GM12878 (cell line): ENCODE measurements at regions not wholly inside any gene's neighbourhood (a gene's known extent, or its start where the extent isn't known, plus 50 kb on each side); places are given as distances from the start of the nearest gene placed in this dataset.

Experiments used
- ATAC-seq: fragments of 200-7000 bp; cut with Tn5 transposase; 3 replicates; pipeline ENCODE4 v1.9.1; 2020; ENCODE audit warnings: mild to moderate bottlenecking, moderate library complexity
- BruUV-seq: library from RNA; stranded (reverse); fragments of 400-500 nt; replicated peaks from 2 replicates; lab custom pipeline; 2021; lab: Mats Ljungman, UMichigan
- CTCF ChIA-PET: fragments of 300-600 bp; sonication (Branson Sonifier 250); formaldehyde crosslinking; extraction: SDS; loops from one replicate; lab custom pipeline; 2021; ENCODE audit warnings: inconsistent platforms; lab: Yijun Ruan, JAX
- POLR2A ChIA-PET: fragments of 350-600 bp; formaldehyde crosslinking; extraction: SDS; loops from one replicate; lab custom pipeline; 2021; ENCODE audit warnings: inconsistent platforms; lab: Charles Lee
- RAD21 ChIA-PET: fragments of 300-600 bp; sonication (Branson Sonifier 250); formaldehyde crosslinking; loops from one replicate; lab custom pipeline; 2023; ENCODE audit warnings: antibody characterized with exemption; ENCODE audit not compliant: unreplicated experiment; lab: Charles Lee
- SMC1A ChIA-PET: fragments of 300-600 bp; sonication (Branson Sonifier 250); formaldehyde crosslinking; loops from one replicate; lab custom pipeline; 2023; ENCODE audit not compliant: unreplicated experiment, uncharacterized antibody; lab: Charles Lee
- DNase-seq: peaks from one replicate; pipeline ENCODE4 v3.0.0-alpha.2; 2011; ENCODE audit warnings: low read depth, low spot score
- FAIRE-seq: peaks from 3 replicates; lab custom pipeline; 2011; peaks lifted over from hg19 to GRCh38; lab: Jason Lieb, UNC
- H2AFZ ChIP-seq: 2 replicates; pipeline ENCODE4 v1.6.0; 2011; ENCODE audit warnings: low read depth, low read length, control low read depth; ENCODE audit not compliant: control insufficient read depth
- H3K27ac ChIP-seq: 2 replicates; pipeline ENCODE4 v1.5.1; 2011; ENCODE audit warnings: control low read depth; ENCODE audit not compliant: control insufficient read depth, insufficient read depth
- H3K27me3 ChIP-seq, 2 experiments: replicated peaks in 1 of 2; 2 replicates each; pipeline versions ENCODE4 v1.6.0 to v1.6.1; 2011; ENCODE audit warnings: low read length in 1 of 2; ENCODE audit not compliant: control insufficient read depth in 2 of 2, insufficient read depth in 2 of 2
- H3K36me3 ChIP-seq, 2 experiments: 2 replicates each; pipeline ENCODE4 v1.5.1; 2011; ENCODE audit warnings: low read length in 1 of 2; ENCODE audit not compliant: control insufficient read depth in 2 of 2, insufficient read depth in 2 of 2
- H3K4me1 ChIP-seq: 2 replicates; pipeline ENCODE4 v1.6.1; 2011; ENCODE audit warnings: mild to moderate bottlenecking, low read length, moderate library complexity, mixed read lengths; ENCODE audit not compliant: control insufficient read depth, insufficient read depth
- H3K4me2 ChIP-seq: 2 replicates; pipeline ENCODE4 v1.6.0; 2011; ENCODE audit warnings: control low read depth; ENCODE audit not compliant: control insufficient read depth, insufficient read depth
- H3K4me3 ChIP-seq: fragments of 200-600 bp; sonication (generic); 2 replicates; pipeline ENCODE4 v1.5.1; 2016
- H3K79me2 ChIP-seq: 2 replicates; pipeline ENCODE4 v1.6.0; 2011; ENCODE audit warnings: low read length; ENCODE audit not compliant: control insufficient read depth, insufficient read depth
- H3K9ac ChIP-seq: 2 replicates; pipeline ENCODE4 v1.8.0; 2011; ENCODE audit warnings: low read length, control low read depth, mixed read lengths; ENCODE audit not compliant: control insufficient read depth, insufficient read depth
- H3K9me3 ChIP-seq: replicated peaks from 3 replicates; pipeline ENCODE4 v1.5.1; 2011; ENCODE audit warnings: mild to moderate bottlenecking, low read length; ENCODE audit not compliant: control insufficient read depth, insufficient read depth
- H4K20me1 ChIP-seq: 2 replicates; pipeline ENCODE4 v1.6.0; 2011; ENCODE audit not compliant: control insufficient read depth, insufficient read depth
- ATF7 ChIP-seq: fragments of 450-650 bp; IDR thresholded peaks from 2 replicates; pipeline ENCODE4 v1.6.1; 2016; ENCODE audit warnings: low read depth, mild to moderate bottlenecking
- BACH1 ChIP-seq: fragments of 450-650 bp; IDR thresholded peaks from 2 replicates; pipeline ENCODE4 v1.6.1; 2017; ENCODE audit warnings: mild to moderate bottlenecking, borderline replicate concordance
- BCL11A ChIP-seq: IDR thresholded peaks from 2 replicates; pipeline ENCODE4 v1.6.1; 2011; ENCODE audit warnings: low read depth, low read length
- CREM ChIP-seq: IDR thresholded peaks from 2 replicates; pipeline ENCODE4 v1.6.1; 2014; ENCODE audit warnings: antibody characterized with exemption, low read depth
- DPF2 ChIP-seq: fragments of 450-650 bp; IDR thresholded peaks from 2 replicates; pipeline ENCODE4 v1.6.1; 2017; ENCODE audit warnings: mild to moderate bottlenecking
- ELK1 ChIP-seq: IDR thresholded peaks from 2 replicates; pipeline ENCODE4 v1.6.1; 2012; ENCODE audit warnings: low read depth, low read length, improper control_type of control experiment
- EP300 ChIP-seq, 2 experiments: fragments of 150-350 bp in 1 of 2; IDR thresholded peaks; 2 replicates each; pipeline ENCODE4 v1.6.1; 2011 to 2012; ENCODE audit warnings: low read depth in 2 of 2, low read length in 2 of 2, borderline replicate concordance in 1 of 2, improper control_type of control experiment in 1 of 2, inconsistent platforms in 1 of 2; ENCODE audit not compliant: control insufficient read depth in 1 of 2
- HDAC6 ChIP-seq: fragments of 200-600 bp; sonication (generic); IDR thresholded peaks from one replicate; pipeline ENCODE4 v1.8.0; 2017; ENCODE audit warnings: antibody characterized with exemption; ENCODE audit not compliant: unreplicated experiment
- IRF4 ChIP-seq: IDR thresholded peaks from 2 replicates; pipeline ENCODE4 v1.6.1; 2011; ENCODE audit warnings: low read depth, low read length
- JUNB ChIP-seq: IDR thresholded peaks from 2 replicates; pipeline ENCODE4 v1.6.1; 2016; ENCODE audit warnings: antibody characterized with exemption, mild to moderate bottlenecking
- JUND ChIP-seq: IDR thresholded peaks from 2 replicates; pipeline ENCODE4 v1.6.1; 2012; ENCODE audit warnings: low read depth, mild to moderate bottlenecking, low read length, improper control_type of control experiment, moderate library complexity
- MEF2B ChIP-seq: fragments of 450-650 bp; IDR thresholded peaks from 2 replicates; pipeline ENCODE4 v1.6.1; 2018; ENCODE audit warnings: mild to moderate bottlenecking, moderate library complexity; ENCODE audit not compliant: partially characterized antibody, poor library complexity, severe bottlenecking
- MTA2 ChIP-seq: fragments of 450-650 bp; IDR thresholded peaks from 2 replicates; pipeline ENCODE4 v1.6.1; 2016; ENCODE audit warnings: low read depth, mild to moderate bottlenecking, moderate library complexity
- MXI1 ChIP-seq: fragments of 150-350 bp; IDR thresholded peaks from 2 replicates; pipeline ENCODE4 v1.6.1; 2011; ENCODE audit warnings: low read depth, mild to moderate bottlenecking, inconsistent platforms, low read length, improper control_type of control experiment
- PKNOX1 ChIP-seq: fragments of 450-650 bp; IDR thresholded peaks from 2 replicates; pipeline ENCODE4 v1.6.1; 2016; ENCODE audit warnings: mild to moderate bottlenecking
- POU2F2 ChIP-seq: IDR thresholded peaks from 3 replicates; pipeline ENCODE4 v1.6.1; 2011; ENCODE audit warnings: low read depth, mild to moderate bottlenecking, low read length, borderline replicate concordance
- RUNX3 ChIP-seq: IDR thresholded peaks from 2 replicates; pipeline ENCODE4 v1.6.1; 2012; ENCODE audit warnings: low read length, inconsistent platforms
- SMARCA5 ChIP-seq: fragments of 450-650 bp; IDR thresholded peaks from 2 replicates; pipeline ENCODE4 v1.6.1; 2017; ENCODE audit warnings: mild to moderate bottlenecking
- SREBF1 ChIP-seq: IDR thresholded peaks from 2 replicates; pipeline ENCODE4 v1.6.1; 2012; ENCODE audit warnings: mild to moderate bottlenecking, low read length
- ZNF217 ChIP-seq: fragments of 450-650 bp; IDR thresholded peaks from 2 replicates; pipeline ENCODE4 v1.6.1; 2017; ENCODE audit warnings: antibody characterized with exemption, mild to moderate bottlenecking
- in situ Hi-C: fragments of 300-500 bp; cut with MboI; formaldehyde crosslinking; loops from 9 replicates; pipeline ENCODE4 v1.14.3; 2018; ENCODE audit warnings: mixed read lengths
- intact Hi-C: fragments of 100-400 bp; cut with micrococcal nuclease; formaldehyde crosslinking; loops from one replicate; pipeline ENCODE4 v1.14.2; 2022; ENCODE audit not compliant: unreplicated experiment

GRCh38 chr13:77389625-77390000, 62.7 kb upstream of the MYCBP2 start:
- Histone ChIP-seq H3K79me2 (no peaks in the 10 kb centered on the region), H3K27ac (no peak overlapping the region), H3K4me3 (no peak overlapping the region), H3K9me3 (no peaks in the 10 kb centered on the region; the same call in 2 of the 3 replicates), H3K4me2 (no peak overlapping the region), H2AFZ (no peak overlapping the region), H3K9ac (no peak overlapping the region), H4K20me1 (no peaks in the 10 kb centered on the region), H3K4me1 (peaks cover 9% of the 10 kb centered on the region; the same call in 1 of the 2 replicates), H3K27me3 (no peaks in the 10 kb centered on the region), H3K36me3 (no peaks in the 10 kb centered on the region)
- SMC1A ChIA-PET: interaction anchor here (0.9 to 4.6 kb wide), 19 partner anchors 8 to 88 kb away, joined by 3 to 38 read pairs (median 6); partner anchors contain the start of gene MYCBP2
- BruUV-seq: no TSS peak
- CTCF ChIA-PET: interaction anchor here (0.9 to 4.6 kb wide), 7 partner anchors 9 to 269 kb away, joined by 3 to 15 read pairs (median 3); no protein-coding TSS in a partner anchor
- FAIRE-seq: no peak
- peak; percentile 89 for ATAC-seq
- POLR2A ChIA-PET: interaction anchor here (1.1 to 2.9 kb wide), 4 partner anchors 8 to 64 kb away, joined by 3 to 8 read pairs (median 5); no protein-coding TSS in a partner anchor
- TF ChIP-seq PKNOX1 (peak; percentile 71; the same call in 1 of the 2 replicates), MXI1 (no peak; the same call in 1 of the 2 replicates), BACH1 (peak; percentile 36; the same call in 1 of the 2 replicates), DPF2 (peak; percentile 69), EP300 (IDR thresholded peaks at IDR 0.05; ENCODE audit: borderline replicate concordance in 1 of 2, control insufficient read depth in 1 of 2, low read depth in 2 of 2, low read length in 2 of 2) (peak; percentile 55 to 87; a peak in 3 of 4 replicates), POU2F2 (peak; percentile 64; the same call in 1 of the 3 replicates), JUND (peak; percentile 80; the same call in 1 of the 2 replicates), SREBF1 (no peak), ATF7 (peak; percentile 38; the same call in 1 of the 2 replicates), ZNF217 (peak; percentile 72; the same call in 1 of the 2 replicates), MTA2 (peak; percentile 91), MEF2B (peak; percentile 10), ELK1 (no peak), BCL11A (0 out of 2 replicates have a peak, but pooled peaks have one; percentile 36), JUNB (peak; percentile 86), IRF4 (peak; percentile 74; the same call in 1 of the 2 replicates), RUNX3 (peak; percentile 43; the same call in 1 of the 2 replicates), CREM (peak; percentile 23; the same call in 1 of the 2 replicates), SMARCA5 (no peak), HDAC6 (no peak)
- in situ Hi-C loops (no loop called here), intact Hi-C loops (loop anchor here (2.0 kb wide), 1 partner anchor 39 kb away; no protein-coding TSS in a partner anchor)
- DNase-seq: peak; percentile 23
- RAD21 ChIA-PET: interaction anchor here (1.0 to 2.4 kb wide), 7 partner anchors 8 to 89 kb away, joined by 3 to 12 read pairs (median 5); no protein-coding TSS in a partner anchor
